Smooth muscle cell (in vitro differentiated cells): ENCODE measurements at regions not wholly inside any gene's neighbourhood (a gene's known extent, or its start where the extent isn't known, plus 50 kb on each side); places are given as distances from the start of the nearest gene placed in this dataset.

ENCODE experiments used
- DNase-seq: peaks from one replicate; lab custom pipeline; 2025; ENCODE audit not compliant: unreplicated experiment; lab: John Stamatoyannopoulos, UW
- H2AFZ ChIP-seq: fragments of 200-600 bp; sonication (generic); 2 replicates; pipeline ENCODE4 v1.6.0; 2016; ENCODE audit warnings: antibody characterized with exemption, low read depth, mild to moderate bottlenecking
- H3F3A ChIP-seq: fragments of 200-600 bp; sonication (generic); 2 replicates; pipeline ENCODE4 v1.6.0; 2017; ENCODE audit warnings: antibody characterized with exemption, low read depth
- H3K27ac ChIP-seq: fragments of 200-600 bp; sonication (generic); 2 replicates; pipeline ENCODE4 v1.5.1; 2016; ENCODE audit warnings: low read depth, mild to moderate bottlenecking
- H3K27me3 ChIP-seq: fragments of 200-600 bp; sonication (generic); 2 replicates; pipeline ENCODE4 v1.6.1; 2016; ENCODE audit warnings: low read depth, mild to moderate bottlenecking
- H3K36me3 ChIP-seq: fragments of 200-600 bp; sonication (generic); 2 replicates; pipeline ENCODE4 v1.5.1; 2016; ENCODE audit warnings: low read depth
- H3K4me1 ChIP-seq: fragments of 200-600 bp; sonication (generic); 2 replicates; pipeline ENCODE4 v1.5.1; 2016; ENCODE audit warnings: low read depth
- H3K4me2 ChIP-seq: fragments of 200-600 bp; sonication (generic); 2 replicates; pipeline ENCODE4 v1.6.0; 2016; ENCODE audit warnings: mild to moderate bottlenecking
- H3K4me3 ChIP-seq: fragments of 200-600 bp; sonication (generic); 2 replicates; pipeline ENCODE4 v1.5.1; 2016; ENCODE audit warnings: mild to moderate bottlenecking
- H3K79me2 ChIP-seq: fragments of 200-600 bp; sonication (generic); 2 replicates; pipeline ENCODE4 v1.6.0; 2016; ENCODE audit warnings: low read depth, mild to moderate bottlenecking
- H3K9ac ChIP-seq: fragments of 200-600 bp; sonication (generic); 2 replicates; pipeline ENCODE4 v1.6.0; 2016; ENCODE audit warnings: low read depth
- H3K9me3 ChIP-seq: fragments of 200-600 bp; sonication (generic); replicated peaks from 2 replicates; pipeline ENCODE4 v1.5.1; 2016; ENCODE audit warnings: low read depth
- H4K20me1 ChIP-seq: fragments of 200-600 bp; sonication (generic); 2 replicates; pipeline ENCODE4 v1.6.0; 2016; ENCODE audit warnings: low read depth
- CTCF ChIP-seq: fragments of 200-600 bp; sonication (generic); IDR thresholded peaks from 2 replicates; pipeline ENCODE4 v1.5.1; 2017; ENCODE audit warnings: borderline replicate concordance, mild to moderate bottlenecking, antibody characterized with exemption; ENCODE audit not compliant: insufficient read depth, poor library complexity, severe bottlenecking
- WGBS: methylation state at CpG from one replicate; pipeline ENCODE4 v1.1.7; 2016; ENCODE audit warnings: low lambda C conversion rate; 5-methylcytosine and 5-hydroxymethylcytosine counted together

- DNase-seq, result no peak
- WGBS, result 97% methylated on average over 2 of the region's 2 CpGs
- no peak for TF ChIP-seq CTCF
- Histone ChIP-seq H3K4me3 (no peak overlapping the region), H3K9me3 (no peaks in the 10 kb centered on the region), H2AFZ (no peak overlapping the region), H3K4me2 (no peak overlapping the region), H3K4me1 (peaks cover 20% of the 10 kb centered on the region), H3F3A (no peaks in the 10 kb centered on the region), H3K36me3 (no peaks in the 10 kb centered on the region), H3K27ac (no peak overlapping the region), H3K27me3 (no peaks in the 10 kb centered on the region), H4K20me1 (no peaks in the 10 kb centered on the region), H3K9ac (no peak overlapping the region), H3K79me2 (no peaks in the 10 kb centered on the region)
Observed at GRCh38 chr12:89901319-89901718, 192.7 kb upstream of the ATP2B1 start.

- Histone ChIP-seq H3K9ac (no peak overlapping the region), H3K27ac (no peak overlapping the region), H3K4me3 (no peak overlapping the region), H3K79me2 (no peaks in the 10 kb centered on the region), H3K4me2 (no peak overlapping the region), H2AFZ (no peak overlapping the region), H3K27me3 (no peaks in the 10 kb centered on the region), H3F3A (no peaks in the 10 kb centered on the region), H4K20me1 (no peaks in the 10 kb centered on the region), H3K4me1 (peaks cover 20% of the 10 kb centered on the region), H3K9me3 (no peaks in the 10 kb centered on the region), H3K36me3 (no peaks in the 10 kb centered on the region)
- WGBS, result 81% methylated on average over 2 of the region's 2 CpGs
- DNase-seq, result no peak
- TF ChIP-seq CTCF, result no peak
Observed at GRCh38 chr12:89899651-89900050, 191.0 kb upstream of the ATP2B1 start.

- Histone ChIP-seq H3K4me3 (no peak overlapping the region), H2AFZ (no peak overlapping the region), H3K4me1 (peaks cover 27% of the 10 kb centered on the region), H3K27ac (no peak overlapping the region), H3F3A (no peaks in the 10 kb centered on the region), H3K9me3 (no peaks in the 10 kb centered on the region), H3K27me3 (no peaks in the 10 kb centered on the region), H3K4me2 (no peak overlapping the region), H3K36me3 (no peaks in the 10 kb centered on the region), H3K79me2 (no peaks in the 10 kb centered on the region), H3K9ac (no peak overlapping the region), H4K20me1 (no peaks in the 10 kb centered on the region)
- no peak for TF ChIP-seq CTCF
- DNase-seq, result no peak
- 91% methylated on average over 2 of the region's 2 CpGs for WGBS
Observed at GRCh38 chr12:89895591-89895990, 187.0 kb upstream of the ATP2B1 start.

- H3K4me2 ChIP-seq, result no peak overlapping the region
- H4K20me1 ChIP-seq, result no peaks in the 10 kb centered on the region
- no peaks in the 10 kb centered on the region for H3K79me2 ChIP-seq
- TF ChIP-seq CTCF, result no peak
- H3K36me3 ChIP-seq, result no peaks in the 10 kb centered on the region
- 85% methylated on average over 5 of the region's 5 CpGs for WGBS
- no peak for DNase-seq
- no peaks in the 10 kb centered on the region for H3F3A ChIP-seq
- H3K27me3 ChIP-seq, result no peaks in the 10 kb centered on the region
- H3K9me3 ChIP-seq, result no peaks in the 10 kb centered on the region
- no peak overlapping the region for H3K9ac ChIP-seq
- no peak overlapping the region for H3K27ac ChIP-seq
- peaks cover 26% of the 10 kb centered on the region for H3K4me1 ChIP-seq
- H2AFZ ChIP-seq, result no peak overlapping the region
- no peak overlapping the region for H3K4me3 ChIP-seq
Observed at GRCh38 chr12:89895101-89895500, 186.5 kb upstream of the ATP2B1 start.
